Fibroblast of lung (primary cell): ENCODE measurements at regions not wholly inside any gene's neighbourhood (a gene's known extent, or its start where the extent isn't known, plus 50 kb on each side); places are given as distances from the start of the nearest gene placed in this dataset.

ENCODE experiments used
- CTCF ChIP-seq, 2 donors: IDR thresholded peaks in 1 of 2; conservative IDR thresholded peaks in 1 of 2; 1 replicate in 1 of 2; 2 replicates in 1 of 2; pipeline ENCODE4 v1.5.1; 2011 to 2012; ENCODE audit warnings: low read length in 2 of 2, control low read depth in 1 of 2, inconsistent platforms in 1 of 2, low read depth in 1 of 2, mild to moderate bottlenecking in 1 of 2
- EZH2 ChIP-seq: IDR thresholded peaks from 2 replicates; pipeline ENCODE4 v1.5.1; 2012; ENCODE audit warnings: low read length, control low read depth, mild to moderate bottlenecking; ENCODE audit errors: missing control alignments

GRCh38 chr7:152519290-152519689 is 83.5 kb upstream of the KMT2C start:
- TF ChIP-seq CTCF (conservative IDR thresholded peaks at IDR 0.05 in 1 of 2, IDR thresholded peaks at IDR 0.05 in 1 of 2; ENCODE audit: low read depth in 1 of 2, low read length in 2 of 2) (no peak), EZH2 (no peak)
